Inflammatory macrophage treated with lipopolysaccharide for 4 hours (primary cell): ENCODE measurements at regions not wholly inside any gene's neighbourhood (a gene's known extent, or its start where the extent isn't known, plus 50 kb on each side); places are given as distances from the start of the nearest gene placed in this dataset.

ENCODE experiments used
- DNase-seq: peaks from one replicate; pipeline ENCODE4 v3.0.0-alpha.2; 2020

DNA sequence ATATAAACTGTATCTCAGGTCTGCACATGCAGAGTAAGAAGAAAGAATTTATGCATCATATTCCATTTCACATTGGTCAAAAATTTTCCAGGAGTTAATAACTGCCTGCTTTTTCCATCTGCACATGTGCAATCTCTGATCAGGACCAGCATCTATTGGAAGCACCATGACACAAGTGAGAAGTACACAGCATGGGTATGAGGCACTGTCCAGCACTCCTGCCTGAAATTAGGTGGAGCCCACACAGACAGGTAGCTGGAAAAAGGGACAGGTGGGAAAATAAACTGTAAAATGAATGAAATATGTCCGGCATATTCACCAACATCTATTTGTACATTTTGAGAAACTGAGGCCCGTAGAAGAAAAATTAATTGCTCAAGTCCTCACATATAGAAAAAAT is 609.2 kb upstream of the NXPH2 start:
- no peak for DNase-seq

DNA sequence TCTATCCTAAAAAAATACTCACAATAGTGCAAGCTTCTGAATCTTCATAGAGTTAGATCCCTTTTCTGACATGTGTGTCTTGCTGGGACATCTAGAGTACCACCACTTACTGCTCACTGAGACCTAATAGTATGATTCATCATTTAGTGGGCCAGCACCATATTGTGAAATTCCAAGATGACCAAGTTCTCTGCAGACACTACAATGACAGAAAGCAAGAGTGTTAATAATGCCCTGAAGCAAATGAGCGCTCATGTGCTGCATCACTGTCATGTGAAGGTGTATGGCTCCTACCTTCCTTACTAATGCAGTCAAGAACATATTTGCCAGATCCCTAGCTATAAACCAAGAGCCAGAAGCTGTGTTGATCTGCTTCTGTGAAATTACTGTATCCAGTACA is 606.2 kb upstream of the NXPH2 start:
- DNase-seq, result no peak

DNA sequence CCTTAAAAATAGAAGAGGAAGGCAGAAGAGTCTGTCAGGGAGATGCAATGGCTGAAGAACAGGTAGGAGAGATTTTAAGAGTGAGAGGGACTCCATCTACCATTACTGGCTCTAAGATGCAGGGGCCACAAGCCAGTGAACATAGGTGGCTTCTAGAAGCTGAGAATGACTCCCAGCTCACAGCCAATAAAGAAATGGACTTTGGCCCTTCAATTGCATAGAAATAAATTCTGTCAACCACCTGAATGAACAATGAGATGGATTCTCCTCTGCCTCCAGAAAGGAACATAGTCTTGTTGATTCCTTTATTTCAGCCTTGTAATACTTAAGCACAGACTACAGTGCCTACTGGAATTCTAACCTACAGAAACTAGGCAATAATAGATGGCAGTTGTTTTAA is 603.3 kb upstream of the NXPH2 start:
- no peak for DNase-seq

DNA sequence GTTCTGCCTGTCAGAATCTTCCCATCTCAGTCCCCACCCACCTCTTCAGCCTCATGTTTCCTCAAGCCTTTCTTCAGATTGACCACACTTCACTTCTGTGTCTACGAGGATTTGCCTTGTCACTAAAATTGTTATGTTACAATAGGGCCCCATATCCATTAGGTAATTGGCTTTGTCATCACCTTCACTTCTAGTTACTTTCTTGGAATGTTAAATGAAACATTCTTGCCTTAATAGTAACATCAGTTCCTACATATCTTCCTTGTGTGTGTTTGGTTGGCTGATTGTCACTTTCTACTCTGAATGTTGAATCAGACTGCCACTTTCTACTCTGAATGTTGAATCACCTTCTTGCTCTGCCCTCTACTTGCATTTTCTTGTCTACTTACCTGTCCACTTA is 599.9 kb upstream of the NXPH2 start:
- no peak for DNase-seq

DNA sequence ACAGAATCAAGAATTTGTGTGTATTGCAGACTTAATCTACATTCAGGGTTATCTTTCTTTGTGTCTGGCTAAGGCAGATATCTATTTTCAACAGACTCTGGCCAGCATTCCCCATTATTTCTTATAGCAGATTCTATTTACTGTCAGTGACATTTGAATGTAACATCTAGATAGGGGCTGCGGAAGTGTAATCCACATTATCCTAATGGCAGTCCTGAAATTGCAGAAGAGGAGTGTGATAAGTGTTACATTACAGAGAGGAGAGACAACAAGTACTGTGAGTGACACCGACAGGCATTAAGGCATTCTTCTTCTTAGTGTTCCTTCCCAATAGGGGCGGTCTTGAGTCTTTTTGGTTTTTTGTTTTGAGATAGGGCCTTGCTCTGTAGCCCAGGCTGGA is 598.2 kb upstream of the NXPH2 start:
- DNase-seq, result no peak

DNA sequence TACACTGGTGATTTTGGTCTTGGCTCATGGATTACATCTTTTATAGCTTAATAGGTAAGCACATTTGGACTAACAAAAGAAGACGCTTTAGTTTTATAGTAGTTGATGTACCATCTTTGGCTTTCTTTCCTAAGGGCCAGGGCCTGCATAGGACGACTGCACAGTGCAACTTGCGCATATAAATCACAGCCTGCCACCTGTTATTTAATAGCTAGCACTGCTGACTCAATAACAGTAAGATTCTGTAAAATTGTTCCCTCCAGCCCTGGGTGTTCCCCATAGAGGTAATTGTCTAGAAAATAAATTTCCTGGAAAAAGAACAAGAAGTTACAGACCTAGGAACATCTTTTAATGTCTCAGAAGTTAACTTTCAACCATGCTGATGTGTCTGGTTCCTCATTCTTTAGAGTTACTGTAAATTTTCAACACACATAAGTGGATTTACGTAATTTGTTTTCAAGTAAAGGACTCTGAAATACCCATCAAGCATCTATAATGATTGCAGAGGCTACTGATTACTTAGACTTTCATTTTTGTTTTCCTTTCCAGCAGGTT is 594.2 kb upstream of the NXPH2 start:
- DNase-seq, result no peak

DNA sequence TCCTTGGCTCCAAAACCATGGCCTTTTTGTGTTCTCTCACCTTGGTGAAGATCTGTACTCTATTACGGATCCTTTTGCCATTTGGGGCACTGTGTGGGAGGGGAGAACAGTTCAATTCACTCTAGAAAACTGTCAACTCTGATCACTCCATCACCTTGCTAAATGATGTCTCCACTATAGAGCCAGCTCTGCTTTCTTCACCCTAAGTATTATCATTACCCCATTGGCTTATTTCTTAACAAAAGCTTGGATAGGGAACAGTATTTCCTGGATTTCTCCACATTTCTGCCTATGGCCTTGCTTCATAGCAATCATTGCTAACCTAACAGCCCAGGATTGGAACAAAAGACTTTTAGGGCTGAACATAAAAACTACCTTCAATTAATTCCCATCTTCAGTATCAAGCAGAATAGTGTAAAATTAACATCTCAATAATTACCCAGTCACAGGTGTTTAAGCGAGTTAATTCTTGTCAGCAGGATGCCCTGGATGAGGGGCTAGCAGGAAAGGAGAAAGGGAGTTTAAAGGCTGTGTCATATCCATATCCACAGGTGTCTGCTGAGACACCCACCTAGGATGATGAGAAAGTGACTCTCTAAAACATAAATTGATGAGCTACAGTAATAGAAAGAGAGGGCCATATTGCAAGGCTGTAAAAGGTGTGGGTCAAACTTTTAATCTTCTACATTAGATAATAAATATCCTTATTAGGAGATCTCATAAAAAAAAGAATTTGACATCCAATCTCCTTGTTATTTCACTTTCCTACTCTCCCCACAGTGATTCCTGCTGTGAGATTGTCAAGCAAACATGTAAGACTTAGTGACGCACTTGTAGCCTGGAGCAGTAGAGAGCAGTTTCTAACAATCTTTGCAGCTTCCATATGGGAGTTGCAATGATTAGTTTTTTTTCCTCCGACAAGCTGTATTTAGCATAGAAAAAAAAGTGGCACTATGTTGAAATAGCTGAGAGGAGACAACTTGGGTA is 589.5 kb upstream of the NXPH2 start:
- DNase-seq, result no peak

DNA sequence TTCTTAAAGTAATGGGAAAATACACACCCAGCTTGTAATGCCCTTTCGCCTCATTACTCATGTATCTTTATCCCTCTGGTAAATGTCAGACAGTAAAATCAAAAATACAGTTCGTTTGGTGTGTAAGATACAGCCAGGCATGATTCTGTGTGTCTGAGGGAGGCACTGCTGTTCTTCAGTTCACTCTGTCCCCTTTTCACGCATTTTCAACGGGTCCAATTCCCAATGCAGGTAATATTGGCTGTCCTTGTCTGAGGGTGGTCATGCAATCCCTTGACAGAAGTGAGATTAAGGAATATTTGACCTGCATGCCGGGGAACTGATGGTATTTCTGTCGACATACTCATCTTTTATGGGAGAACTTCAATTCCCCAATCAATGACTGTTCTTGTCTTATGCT is 587.2 kb upstream of the NXPH2 start:
- DNase-seq, result no peak

DNA sequence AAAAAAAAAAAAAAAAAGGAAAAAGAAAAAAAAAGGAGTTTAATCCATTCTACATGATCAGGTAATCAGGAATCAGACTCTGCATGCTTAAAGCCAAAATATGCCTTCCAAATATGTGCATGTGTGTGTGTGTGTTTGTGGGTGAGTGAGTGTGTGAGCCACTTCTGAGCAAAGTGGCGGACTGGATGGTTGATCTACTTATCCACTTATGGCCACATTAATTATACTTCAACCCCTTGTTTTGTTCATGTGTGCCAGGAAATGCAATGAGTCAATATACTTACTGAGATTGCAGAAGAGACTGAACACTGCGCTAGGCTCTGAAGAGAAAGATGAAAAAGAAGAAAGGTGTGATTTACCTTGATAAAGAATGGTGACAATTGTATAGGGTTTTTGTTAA is 586.5 kb upstream of the NXPH2 start:
- DNase-seq, result no peak

DNA sequence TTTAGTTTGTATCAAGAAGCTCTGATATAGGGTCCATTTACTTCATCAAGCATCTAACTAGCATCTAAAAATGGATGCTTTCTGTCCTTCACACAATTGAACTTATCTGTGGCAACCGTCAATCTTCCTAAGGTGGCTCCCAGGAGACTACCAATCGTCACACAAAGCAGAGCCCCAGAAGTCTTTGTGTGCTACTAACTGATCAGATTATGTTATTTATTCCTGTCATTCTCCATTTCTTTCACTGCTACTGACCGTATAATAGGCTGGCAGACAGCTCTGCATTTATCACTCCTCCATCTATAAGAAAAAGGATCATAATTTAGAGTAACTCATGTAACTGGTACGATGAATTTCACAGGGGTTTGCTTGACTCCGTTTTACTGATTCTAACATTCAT is 585.0 kb upstream of the NXPH2 start:
- DNase-seq, result no peak

DNA sequence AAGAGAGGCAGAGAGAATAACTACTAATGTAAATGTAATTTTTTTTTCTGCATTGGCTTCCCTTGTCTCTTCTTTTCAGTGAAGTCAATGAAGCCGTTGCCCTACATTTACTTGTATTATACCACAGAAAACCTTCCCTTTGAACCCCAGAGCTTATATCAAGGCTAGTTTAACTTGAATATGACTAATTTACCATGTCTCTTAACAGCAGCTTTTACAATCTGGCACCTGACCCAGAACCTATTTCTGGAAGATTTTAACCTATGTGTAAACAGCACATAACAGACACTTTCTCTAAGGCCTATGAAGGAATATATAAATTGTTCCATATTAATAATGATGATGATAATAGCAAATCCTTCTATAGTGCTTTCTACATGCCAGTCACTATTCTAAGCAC is 580.5 kb upstream of the NXPH2 start:
- DNase-seq, result no peak

DNA sequence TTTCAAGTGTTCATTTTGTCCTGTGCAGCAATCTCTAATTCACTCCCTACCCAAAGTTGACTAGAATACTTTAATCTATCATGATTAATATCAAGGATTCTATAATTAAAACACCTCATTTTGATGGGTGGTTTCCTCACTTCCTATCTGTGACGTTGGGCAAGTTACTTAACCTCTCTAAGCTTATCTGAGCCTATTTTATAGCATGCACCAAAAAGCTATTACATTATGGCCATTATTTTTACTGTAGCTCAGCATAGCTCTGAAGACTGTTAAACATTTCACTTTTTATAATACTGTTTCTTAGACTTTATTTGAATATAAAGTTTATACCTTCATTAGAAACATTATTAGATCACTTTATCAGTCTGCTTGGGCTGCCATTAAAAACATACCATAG is 579.6 kb upstream of the NXPH2 start:
- DNase-seq, result no peak

DNA sequence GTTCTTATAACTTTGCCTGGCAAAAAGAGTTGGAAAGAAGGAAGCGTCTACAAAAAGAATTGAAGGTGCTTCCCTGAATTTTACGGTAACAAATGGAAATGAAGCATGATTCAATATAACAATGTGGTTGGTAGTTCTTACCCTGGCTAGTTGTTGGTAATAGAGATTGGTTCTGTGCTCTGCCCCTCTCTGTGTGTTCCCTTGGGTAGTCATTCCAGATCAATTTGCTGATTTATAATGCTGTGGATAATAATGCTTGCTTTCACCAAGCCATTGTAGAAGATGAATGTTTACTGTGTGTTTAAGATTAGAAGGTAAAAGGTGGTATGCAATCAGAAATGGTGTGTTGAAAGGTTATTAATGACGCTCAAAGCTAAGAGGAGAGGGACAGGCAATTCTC is 577.8 kb upstream of the NXPH2 start:
- DNase-seq, result no peak

DNA sequence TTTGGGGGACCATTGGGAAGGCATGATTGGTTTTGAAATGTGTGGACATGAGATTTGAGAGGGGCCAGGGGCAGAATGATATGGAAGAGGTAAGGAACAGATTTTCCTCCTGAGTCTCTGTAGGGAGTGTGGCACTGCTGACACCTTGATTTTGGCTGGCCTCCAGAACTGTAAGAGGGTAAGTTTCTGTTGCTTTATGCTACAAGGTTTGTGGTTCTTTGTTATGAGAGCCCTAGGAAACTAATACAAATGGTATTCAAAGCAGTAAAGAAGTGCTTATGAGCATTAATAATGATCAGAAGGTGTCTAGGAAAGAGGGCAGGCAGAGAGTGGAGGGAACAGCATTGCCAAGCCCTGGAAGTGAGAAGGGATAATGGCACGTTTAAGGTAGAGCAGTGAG is 574.3 kb upstream of the NXPH2 start:
- no peak for DNase-seq

DNA sequence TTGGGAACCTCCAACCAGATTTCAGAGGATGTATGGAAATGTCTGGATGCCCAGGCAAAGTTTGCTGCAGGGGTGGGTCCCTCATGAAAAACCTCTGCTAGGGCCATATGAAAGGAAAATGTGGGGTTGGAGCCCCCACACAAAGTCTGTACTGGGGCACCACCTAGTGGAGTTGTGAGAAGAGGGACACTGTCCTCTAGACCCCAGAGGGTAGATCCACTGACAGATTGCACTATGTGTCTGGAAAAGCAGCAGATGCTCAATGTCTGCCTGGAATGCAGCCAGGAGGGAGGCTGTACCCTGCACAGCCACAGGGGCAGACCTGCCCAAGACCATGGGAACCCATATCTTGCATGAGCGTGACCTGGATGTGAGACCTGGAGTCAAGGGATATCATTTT is 573.7 kb upstream of the NXPH2 start:
- DNase-seq, result no peak

DNA sequence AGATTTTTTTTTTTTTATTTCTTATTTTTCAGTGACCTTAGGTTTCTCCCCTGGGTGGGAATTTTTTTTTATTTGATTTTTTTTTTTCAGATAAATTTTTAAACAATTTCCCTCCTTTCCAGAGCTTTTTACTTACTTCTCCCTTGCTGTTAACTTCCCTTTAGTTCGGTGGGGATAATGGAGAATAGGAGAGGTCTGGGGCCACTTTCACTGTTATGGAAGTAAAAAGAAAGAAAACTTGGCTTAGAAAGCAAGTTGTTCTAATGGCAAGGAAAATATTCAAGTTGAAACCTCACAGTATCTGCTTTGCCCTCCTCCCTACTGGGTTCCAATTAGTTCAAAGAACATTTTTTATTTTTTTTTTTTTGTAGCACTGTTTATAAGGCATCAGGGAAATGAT is 537.1 kb upstream of the NXPH2 start:
- DNase-seq, result no peak

DNA sequence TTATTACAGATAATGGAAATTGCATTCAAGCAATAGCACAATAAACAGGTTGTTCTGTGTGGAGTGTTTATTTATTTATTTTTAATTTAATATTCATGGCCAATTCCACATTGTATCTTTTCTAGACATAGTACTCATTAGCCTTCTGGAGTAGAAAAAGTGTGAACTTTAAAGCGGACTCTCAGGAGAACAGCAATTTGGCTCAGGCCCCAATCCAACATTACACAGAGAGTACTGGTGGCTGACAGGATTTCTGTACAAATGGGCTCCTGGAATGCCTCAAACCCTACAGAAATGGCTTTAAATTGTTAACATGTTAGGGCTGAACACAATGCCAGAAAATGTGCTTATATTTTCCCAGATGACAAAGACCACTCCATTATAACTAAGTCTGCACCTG is 533.9 kb upstream of the NXPH2 start:
- no peak for DNase-seq

DNA sequence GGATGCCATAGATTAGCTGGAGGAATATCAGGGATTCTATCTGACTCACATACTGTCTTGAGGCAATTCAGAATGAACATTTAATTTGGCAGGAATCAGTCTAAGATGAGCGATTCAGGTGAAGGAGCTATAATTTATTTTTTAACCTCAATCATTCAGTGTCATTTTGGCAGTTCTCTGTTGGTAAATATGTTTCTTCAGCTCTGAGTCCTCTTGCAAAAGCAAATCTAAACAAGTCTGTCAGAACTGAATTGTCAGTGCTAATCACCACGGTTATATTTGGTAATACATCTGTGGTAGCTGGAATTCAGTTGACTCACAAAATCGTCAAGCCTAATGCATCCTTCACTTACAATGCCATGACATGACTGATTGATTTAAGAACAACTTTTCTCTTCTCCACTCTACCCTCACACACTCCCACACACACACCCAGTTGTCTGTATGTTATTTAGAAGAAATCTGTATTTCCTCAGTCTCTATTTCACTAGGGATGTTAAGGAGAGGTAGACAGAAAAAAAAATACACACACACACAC is 516.6 kb upstream of the NXPH2 start:
- no peak for DNase-seq

DNA sequence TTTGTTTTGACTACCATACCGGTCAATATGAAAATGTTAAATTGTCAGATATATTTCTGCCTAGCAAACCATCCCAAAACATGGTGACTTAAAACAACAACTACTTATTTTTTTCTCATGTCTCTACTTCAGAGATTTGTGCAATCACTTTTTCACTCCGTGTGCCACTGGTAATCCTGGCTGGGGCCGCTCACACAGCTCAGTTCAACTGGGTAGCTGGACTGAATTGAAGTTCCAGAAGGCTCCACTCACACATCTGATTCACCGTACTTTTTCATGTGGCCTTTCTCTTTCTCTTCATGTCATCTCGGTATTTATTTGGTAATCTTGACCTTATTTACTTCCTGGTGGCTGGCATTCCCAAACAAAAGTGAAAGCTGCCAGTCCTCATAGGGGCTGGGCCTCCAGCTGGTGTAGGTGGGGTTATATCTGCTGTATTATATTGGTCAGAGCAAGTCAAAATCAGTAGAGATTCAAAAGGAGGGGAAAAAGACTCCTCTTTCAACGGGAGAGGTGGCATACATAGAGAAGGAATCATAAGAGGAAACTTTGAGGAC is 513.9 kb upstream of the NXPH2 start:
- DNase-seq, result no peak

DNA sequence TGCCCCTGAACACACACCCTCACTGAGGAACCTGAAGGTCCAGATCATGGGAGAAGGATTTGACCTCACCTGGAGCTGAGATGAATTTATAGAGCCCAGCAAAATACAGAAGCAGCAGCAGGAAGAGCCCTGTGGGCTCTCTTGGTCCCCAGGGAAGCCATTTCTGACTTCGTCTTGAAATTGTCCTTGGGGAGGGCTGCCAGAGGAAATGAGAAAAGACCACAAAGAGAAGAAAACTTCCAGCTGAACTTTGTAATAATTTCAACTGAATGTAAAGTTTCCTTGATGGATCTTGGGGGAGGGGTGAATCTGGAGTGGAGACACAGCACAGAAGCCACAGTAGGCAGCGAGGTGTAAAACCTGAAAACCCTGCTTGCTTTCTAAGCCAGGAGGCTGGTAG is 500.9 kb upstream of the NXPH2 start:
- no peak for DNase-seq

DNA sequence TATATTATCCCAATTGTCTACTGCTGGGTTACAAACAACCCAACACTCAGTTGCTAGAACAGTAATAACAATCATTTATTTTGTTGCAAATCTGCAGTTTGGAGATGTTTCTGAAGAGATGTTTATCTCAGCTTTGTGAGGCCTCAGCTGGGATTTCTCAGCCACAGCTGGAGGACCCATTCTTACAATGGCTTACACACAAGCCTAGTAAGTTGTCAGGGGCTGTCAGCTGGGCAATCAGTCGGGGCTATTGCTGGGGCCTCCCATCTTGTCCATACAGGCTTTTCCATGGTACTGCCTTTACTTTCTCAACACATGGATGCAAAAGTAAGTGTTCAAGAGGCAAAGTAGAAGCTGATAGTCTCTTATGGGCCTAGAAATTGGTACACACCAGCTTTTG is 491.7 kb upstream of the NXPH2 start:
- DNase-seq, result no peak

DNA sequence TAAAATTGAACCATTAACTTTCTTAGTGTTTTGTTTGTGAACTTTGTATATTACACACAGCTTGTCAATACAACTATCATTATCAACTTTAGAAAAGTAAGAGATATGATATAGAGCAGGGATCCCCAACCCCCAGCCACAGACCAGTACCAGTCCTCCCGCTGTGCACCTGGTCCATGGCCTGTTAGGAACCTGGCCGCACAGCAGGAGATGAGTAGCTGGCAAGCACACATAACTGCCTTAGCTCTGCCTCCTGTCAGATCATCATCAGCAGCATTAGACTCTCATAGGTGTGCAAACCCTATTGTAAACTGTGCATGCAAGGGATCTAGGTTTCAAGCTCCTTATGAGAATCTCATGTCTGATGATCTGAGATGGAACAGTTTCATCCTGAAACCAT is 491.0 kb upstream of the NXPH2 start:
- DNase-seq, result no peak

DNA sequence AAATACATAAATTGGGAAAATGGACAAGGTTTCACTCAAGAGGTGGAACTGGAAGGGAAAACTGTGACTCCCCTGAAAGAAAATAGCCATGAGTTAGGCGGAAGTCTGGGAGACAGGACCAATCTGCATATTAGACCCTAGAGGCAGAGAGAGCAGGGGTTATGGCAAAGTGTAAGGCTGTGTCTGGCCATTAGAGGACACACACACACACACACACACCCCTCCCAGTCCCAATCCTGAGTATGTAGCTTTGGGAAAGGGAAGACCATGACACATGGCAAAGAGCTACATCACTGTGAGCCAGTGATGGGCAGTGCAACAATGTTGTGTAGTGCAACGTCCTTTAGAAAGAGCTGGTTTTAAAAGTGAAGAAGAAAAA is 479.9 kb upstream of the NXPH2 start:
- DNase-seq, result no peak

DNA sequence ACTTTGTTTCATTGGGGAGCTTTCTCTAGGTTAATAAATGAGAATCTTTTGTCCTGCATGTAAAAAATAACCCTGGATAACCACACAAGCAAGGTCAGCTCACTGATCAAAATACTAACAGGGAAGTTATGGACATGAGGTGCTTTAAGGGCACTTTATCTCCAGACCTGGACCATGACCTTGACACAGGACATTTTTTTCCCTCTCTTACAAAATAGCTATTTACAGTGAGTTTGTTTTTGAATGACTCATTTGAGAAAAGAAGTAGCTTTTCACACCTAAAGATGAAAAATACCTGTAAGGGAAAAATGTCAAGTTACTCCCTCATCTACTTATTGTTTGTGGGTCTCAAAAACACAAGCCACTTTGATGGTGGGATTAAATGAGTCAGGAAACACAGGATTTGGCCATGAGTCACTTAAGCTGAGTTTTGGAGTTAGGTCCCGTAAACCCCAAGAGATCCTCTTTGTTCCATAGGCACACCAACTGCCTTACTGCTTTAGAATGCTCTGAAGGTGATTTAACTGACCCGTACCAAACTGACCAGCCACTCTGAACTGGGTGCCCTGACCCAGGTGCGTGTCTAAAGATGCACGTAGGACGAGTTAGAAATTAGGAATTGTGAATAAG is 479.3 kb upstream of the NXPH2 start:
- no peak for DNase-seq
